Neural progenitor cell (in vitro differentiated cells): ENCODE measurements at regions not wholly inside any gene's neighbourhood (a gene's known extent, or its start where the extent isn't known, plus 50 kb on each side); places are given as distances from the start of the nearest gene placed in this dataset.

Source experiments
- EZH2phosphoT487 ChIP-seq: fragments of 200-600 bp; sonication (generic); IDR thresholded peaks from 2 replicates; pipeline ENCODE4 v1.6.1; 2017; ENCODE audit warnings: antibody characterized with exemption
- TF ChIP-seq, protein P1 (sequence below): fragments of 200-600 bp; sonication (generic); IDR thresholded peaks from 2 replicates; pipeline ENCODE4 v1.5.1; 2017; ENCODE audit warnings: antibody characterized with exemption, mild to moderate bottlenecking

DNA sequence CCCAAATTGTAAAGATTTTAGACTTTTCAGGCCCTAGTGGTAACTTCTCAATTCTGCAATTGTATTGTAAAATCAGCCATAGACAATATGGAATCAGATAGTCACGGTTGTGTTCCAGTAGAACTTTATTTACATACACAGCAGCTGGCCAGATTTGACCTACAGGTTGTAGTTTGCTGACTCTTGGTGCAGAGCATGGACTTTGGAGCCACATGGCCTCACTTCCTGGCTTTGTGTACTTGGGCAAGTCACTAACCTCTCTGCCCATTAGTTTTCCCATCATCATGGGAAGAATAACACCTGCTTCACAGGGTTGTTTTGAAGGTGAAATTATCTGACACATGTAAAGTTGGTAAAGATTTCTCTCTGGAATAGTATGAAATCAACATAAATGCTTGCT, 147.6 kb downstream of the TMEM200C start:
- TF ChIP-seq, protein P1, sequence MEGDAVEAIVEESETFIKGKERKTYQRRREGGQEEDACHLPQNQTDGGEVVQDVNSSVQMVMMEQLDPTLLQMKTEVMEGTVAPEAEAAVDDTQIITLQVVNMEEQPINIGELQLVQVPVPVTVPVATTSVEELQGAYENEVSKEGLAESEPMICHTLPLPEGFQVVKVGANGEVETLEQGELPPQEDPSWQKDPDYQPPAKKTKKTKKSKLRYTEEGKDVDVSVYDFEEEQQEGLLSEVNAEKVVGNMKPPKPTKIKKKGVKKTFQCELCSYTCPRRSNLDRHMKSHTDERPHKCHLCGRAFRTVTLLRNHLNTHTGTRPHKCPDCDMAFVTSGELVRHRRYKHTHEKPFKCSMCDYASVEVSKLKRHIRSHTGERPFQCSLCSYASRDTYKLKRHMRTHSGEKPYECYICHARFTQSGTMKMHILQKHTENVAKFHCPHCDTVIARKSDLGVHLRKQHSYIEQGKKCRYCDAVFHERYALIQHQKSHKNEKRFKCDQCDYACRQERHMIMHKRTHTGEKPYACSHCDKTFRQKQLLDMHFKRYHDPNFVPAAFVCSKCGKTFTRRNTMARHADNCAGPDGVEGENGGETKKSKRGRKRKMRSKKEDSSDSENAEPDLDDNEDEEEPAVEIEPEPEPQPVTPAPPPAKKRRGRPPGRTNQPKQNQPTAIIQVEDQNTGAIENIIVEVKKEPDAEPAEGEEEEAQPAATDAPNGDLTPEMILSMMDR: no peak
- TF ChIP-seq EZH2phosphoT487: no peak
